NCI-H1105 treated with DMSO at 0.1 percent for 48 hours (cell line): ENCODE measurements at regions not wholly inside any gene's neighbourhood (a gene's known extent, or its start where the extent isn't known, plus 50 kb on each side); places are given as distances from the start of the nearest gene placed in this dataset.
A peak's percentile ranks its signal among the peaks of the same experiment; 100 is the strongest.

Experiments used
- DNase-seq: peaks from one replicate; lab custom pipeline; 2025; lab: John Stamatoyannopoulos, UW

- no peak for DNase-seq
Measured at GRCh38 chr12:127731657-127732056, 535.3 kb upstream of the TMEM132C start.

DNA sequence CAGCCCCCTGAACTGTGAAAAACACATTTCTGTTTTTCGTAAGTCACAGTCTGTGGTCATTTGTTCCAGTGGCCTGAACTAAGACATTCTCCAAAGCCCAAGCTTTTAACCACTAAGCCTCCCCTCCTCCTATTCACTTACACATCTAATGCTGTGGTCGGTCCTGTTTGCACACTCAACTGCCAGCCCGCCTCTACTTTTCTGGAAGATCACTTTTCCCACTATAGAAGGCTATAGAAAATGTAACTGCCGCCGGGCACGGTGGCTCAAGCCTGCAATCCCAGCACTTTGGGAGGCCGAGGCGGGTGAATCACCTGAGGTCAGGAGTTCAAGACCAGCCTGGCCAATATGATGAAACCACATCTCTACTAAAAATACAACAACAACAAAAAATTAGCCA is 524.7 kb upstream of the TMEM132C start:
- no peak for DNase-seq

- DNase-seq: no peak
Measured at GRCh38 chr12:127745469-127746212, 521.3 kb upstream of the TMEM132C start.

- no peak for DNase-seq
Measured at GRCh38 chr12:127749416-127749815, 517.6 kb upstream of the TMEM132C start.

DNA sequence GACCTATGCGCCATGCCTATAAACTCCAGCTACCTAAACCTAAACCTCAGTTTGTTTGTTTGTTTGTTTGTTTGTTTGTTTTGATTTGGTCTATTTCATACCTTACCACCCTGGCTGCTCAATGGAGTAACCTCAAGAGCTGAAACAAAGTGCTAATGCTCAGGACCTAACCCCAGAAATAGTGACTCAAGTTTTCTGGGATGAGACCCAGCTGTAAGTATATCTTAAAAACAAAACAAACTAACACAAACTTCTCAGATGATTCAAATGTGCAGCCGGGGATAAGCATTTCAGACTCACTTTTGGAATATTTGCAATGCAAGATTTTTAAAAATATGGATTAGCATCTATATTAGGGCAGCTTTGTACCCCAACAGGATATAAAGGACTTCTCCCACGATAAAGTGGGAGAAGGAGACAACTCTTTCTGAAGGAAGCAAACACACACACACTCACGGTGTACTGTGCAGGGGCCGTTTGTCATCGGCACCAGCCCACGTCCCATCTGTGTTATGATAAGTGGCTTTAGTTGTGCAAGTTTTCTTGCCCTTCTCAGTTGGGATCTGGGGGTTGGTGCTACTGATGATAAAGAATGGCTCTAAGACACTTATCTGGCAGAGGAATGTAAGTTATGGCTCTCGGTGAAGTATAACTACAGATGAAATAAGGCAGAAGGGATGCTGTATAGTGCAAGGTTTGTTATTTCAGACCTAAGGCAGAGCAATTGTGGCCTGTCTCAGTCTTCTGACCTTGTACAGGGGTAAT is 516.7 kb upstream of the TMEM132C start:
- no peak for DNase-seq

- no peak for DNase-seq
Measured at GRCh38 chr12:127752802-127753201, 514.2 kb upstream of the TMEM132C start.

GRCh38 chr12:127760357-127760756 is 506.6 kb upstream of the TMEM132C start:
- no peak for DNase-seq

- no peak for DNase-seq
Measured at GRCh38 chr12:127760996-127761395, 506.0 kb upstream of the TMEM132C start.

DNA sequence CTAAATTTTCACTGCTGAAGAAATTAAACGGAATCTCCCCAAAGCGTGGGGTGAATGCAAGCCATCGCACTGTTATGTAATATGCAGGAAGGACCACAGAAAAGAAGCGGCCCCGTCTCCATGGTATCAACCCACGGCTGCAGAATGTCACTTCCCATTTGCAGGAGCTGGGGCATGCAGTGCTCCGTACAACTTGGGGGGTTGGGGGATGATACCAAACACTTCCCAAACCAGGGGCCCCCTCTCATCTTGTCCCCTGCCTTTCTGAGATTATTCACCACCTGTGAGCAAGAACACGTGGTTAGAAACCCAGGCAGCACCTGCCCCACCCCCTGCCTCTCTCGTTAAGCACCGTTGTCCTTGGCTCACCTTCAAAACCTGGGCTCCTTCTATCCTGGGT is 505.1 kb upstream of the TMEM132C start:
- DNase-seq: peak; percentile 20

DNA sequence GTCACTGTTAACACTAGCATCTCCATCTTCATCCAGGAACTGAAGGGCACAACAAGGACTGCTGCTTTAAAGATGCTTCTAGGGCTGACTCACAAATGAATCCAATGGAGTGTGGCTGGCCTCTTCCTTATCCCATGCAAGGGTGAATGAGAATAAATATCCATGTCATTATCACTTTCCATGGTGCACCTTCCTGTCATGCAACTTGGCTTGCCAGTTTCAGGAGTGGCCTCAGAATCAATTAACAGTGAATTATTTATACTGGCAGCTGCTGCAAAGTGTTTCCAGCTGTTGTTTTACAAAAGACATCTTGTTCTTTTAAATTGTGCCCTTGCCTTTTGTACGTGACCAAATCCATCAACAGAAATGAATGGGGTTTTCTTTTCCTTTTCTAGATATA is 499.3 kb upstream of the TMEM132C start:
- DNase-seq: peak; percentile 60

GRCh38 chr12:127770118-127770517 is 496.9 kb upstream of the TMEM132C start:
- DNase-seq: peak; percentile 14

GRCh38 chr12:127771546-127771945 is 495.4 kb upstream of the TMEM132C start:
- DNase-seq: no peak

DNA sequence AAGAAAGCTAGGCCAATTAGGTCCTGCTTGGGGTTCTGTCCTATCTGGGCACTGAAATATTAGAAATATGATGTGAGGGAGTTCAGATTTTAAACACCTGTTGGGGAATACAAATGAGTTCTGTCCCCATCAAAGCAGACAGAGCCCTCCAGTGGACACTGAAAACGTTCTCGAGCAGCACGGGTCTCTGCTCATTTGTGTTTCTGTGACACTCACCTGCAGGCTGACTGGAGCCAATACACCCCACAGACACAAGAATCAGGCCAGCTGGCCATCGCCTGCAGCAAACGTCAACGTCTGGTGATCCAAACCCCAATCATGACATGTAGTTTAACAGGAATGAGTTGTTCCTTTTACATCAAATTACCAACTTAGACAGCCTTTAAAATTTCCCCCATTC is 493.4 kb upstream of the TMEM132C start:
- peak; percentile 12 for DNase-seq

- no peak for DNase-seq
Measured at GRCh38 chr12:127774828-127775227, 492.1 kb upstream of the TMEM132C start.

- DNase-seq: no peak
Measured at GRCh38 chr12:127779301-127780045, 487.5 kb upstream of the TMEM132C start.

DNA sequence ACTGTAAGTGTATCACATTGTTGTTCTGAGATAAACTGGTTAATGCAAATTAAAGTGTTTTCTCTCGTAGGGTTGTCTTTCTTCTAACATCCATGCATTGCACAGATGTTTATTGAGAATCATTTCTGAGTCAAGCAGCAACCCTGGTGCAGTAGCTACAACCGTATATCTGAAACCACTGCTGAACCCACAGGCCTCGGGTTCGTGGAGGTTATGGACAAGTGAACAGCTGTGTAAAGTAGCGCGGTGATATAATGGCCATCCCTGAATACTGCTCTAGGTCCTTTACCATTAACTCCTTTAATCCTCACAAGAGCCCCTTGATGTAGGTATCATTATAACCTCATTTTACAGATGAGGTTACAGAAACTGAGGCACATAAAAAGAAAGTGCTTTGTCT is 486.1 kb upstream of the TMEM132C start:
- no peak for DNase-seq

DNA sequence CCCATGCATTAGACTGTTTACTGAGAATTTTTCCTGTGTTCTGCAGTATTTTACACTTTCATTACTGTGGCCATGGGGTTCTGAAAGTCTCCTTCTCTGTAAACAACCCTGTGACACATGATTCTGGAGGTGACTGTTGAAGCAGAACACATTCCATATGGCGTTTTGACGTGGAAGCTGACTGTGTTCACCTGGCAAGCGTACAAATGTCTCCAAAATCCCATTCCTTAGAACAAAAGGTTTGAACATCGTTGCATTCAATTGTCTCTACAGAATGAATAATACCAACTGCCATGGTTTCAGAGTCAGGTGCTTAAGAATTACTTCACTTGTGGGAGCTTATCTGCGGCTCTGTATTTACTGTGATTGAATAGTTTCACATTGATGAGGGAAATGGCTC is 485.6 kb upstream of the TMEM132C start:
- no peak for DNase-seq

GRCh38 chr12:127785540-127785939 is 481.4 kb upstream of the TMEM132C start:
- no peak for DNase-seq

GRCh38 chr12:127785986-127786590 is 480.9 kb upstream of the TMEM132C start:
- no peak for DNase-seq

GRCh38 chr12:127787544-127787943 is 479.4 kb upstream of the TMEM132C start:
- no peak for DNase-seq

GRCh38 chr12:127790376-127790775 is 476.6 kb upstream of the TMEM132C start:
- DNase-seq: no peak

- no peak for DNase-seq
Measured at GRCh38 chr12:127791217-127791616, 475.8 kb upstream of the TMEM132C start.
